GM12875 (cell line): ENCODE measurements at regions not wholly inside any gene's neighbourhood (a gene's known extent, or its start where the extent isn't known, plus 50 kb on each side); places are given as distances from the start of the nearest gene placed in this dataset.

Experiments used
- H3K4me3 ChIP-seq: one replicate; pipeline ENCODE4 v1.5.1; 2011; ENCODE audit warnings: low read depth, low read length, control low read depth
- TF ChIP-seq, protein P1 (sequence below): IDR thresholded peaks from 2 replicates; pipeline ENCODE4 v1.5.1; 2011; ENCODE audit warnings: low read depth, mild to moderate bottlenecking, control low read depth, inconsistent platforms, low read length, moderate library complexity, borderline replicate concordance; ENCODE audit not compliant: insufficient read depth

GRCh38 chr13:95387733-95388207 lies 86.5 kb upstream of the ABCC4 start:
- no peak overlapping the region for H3K4me3 ChIP-seq
- TF ChIP-seq, protein P1, sequence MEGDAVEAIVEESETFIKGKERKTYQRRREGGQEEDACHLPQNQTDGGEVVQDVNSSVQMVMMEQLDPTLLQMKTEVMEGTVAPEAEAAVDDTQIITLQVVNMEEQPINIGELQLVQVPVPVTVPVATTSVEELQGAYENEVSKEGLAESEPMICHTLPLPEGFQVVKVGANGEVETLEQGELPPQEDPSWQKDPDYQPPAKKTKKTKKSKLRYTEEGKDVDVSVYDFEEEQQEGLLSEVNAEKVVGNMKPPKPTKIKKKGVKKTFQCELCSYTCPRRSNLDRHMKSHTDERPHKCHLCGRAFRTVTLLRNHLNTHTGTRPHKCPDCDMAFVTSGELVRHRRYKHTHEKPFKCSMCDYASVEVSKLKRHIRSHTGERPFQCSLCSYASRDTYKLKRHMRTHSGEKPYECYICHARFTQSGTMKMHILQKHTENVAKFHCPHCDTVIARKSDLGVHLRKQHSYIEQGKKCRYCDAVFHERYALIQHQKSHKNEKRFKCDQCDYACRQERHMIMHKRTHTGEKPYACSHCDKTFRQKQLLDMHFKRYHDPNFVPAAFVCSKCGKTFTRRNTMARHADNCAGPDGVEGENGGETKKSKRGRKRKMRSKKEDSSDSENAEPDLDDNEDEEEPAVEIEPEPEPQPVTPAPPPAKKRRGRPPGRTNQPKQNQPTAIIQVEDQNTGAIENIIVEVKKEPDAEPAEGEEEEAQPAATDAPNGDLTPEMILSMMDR, result no peak

GRCh38 chr13:95388420-95389079 lies 87.3 kb upstream of the ABCC4 start:
- H3K4me3 ChIP-seq, result no peak overlapping the region
- TF ChIP-seq, protein P1, result no peak

GRCh38 chr13:95391362-95391761 lies 90.1 kb upstream of the ABCC4 start:
- no peak overlapping the region for H3K4me3 ChIP-seq
- TF ChIP-seq, protein P1, result no peak

DNA sequence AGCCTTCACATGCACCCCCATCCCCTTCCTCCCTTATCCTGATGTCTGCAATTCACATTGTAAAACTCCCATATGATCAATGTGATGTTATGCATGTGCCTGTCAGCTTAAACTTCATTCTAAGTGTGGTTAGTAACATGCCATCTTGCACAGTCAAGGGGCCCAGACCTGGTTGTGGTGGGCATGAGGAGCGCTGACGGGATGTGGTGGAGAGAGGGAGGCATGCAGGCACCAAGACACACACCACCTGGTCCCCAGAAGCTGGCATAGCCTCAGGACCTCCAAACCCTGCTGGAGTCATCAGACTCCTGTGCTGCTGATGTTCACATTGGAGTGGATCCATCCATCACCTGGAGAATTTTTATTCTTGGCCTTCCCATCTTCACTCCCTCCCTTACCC lies 90.5 kb upstream of the ABCC4 start:
- TF ChIP-seq, protein P1, result no peak
- no peak overlapping the region for H3K4me3 ChIP-seq

GRCh38 chr13:95392597-95392996 lies 91.3 kb upstream of the ABCC4 start:
- TF ChIP-seq, protein P1, result no peak
- no peak overlapping the region for H3K4me3 ChIP-seq

- H3K4me3 ChIP-seq, result peak overlapping the region; percentile 50
- TF ChIP-seq, protein P1, result no peak
Observed at GRCh38 chr13:95403349-95404140, 102.3 kb upstream of the ABCC4 start.
